AG04449 (cell line): ENCODE measurements at regions not wholly inside any gene's neighbourhood (a gene's known extent, or its start where the extent isn't known, plus 50 kb on each side); places are given as distances from the start of the nearest gene placed in this dataset.
"Not testable (repeated sequence)": the region's sequence is repeated elsewhere in the genome, so short reads cannot be mapped to it uniquely, and the experiment has no call there.

Experiments used
- CTCF ChIA-PET: fragments of 350-600 bp; formaldehyde crosslinking; extraction: SDS; loops from one replicate; lab custom pipeline; 2021; ENCODE audit warnings: antibody characterized with exemption; lab: Yijun Ruan, JAX
- POLR2A ChIA-PET: fragments of 400-600, 350-600 bp; formaldehyde crosslinking; extraction: SDS; loops from one replicate; lab custom pipeline; 2020; ENCODE audit warnings: antibody characterized with exemption, inconsistent platforms; lab: Yijun Ruan, JAX
- DNase-seq: peaks from one replicate; pipeline ENCODE4 v3.0.0-alpha.2; 2010; ENCODE audit warnings: low read depth, low spot score
- H3K4me3 ChIP-seq: 2 replicates; pipeline ENCODE4 v1.5.1; 2011; ENCODE audit warnings: low read depth, mild to moderate bottlenecking, control low read depth, low read length
- TF ChIP-seq, protein P1 (sequence below): IDR thresholded peaks from one replicate; pipeline ENCODE4 v1.5.1; 2011; ENCODE audit warnings: mild to moderate bottlenecking, moderate library complexity, low read length, control low read depth, inconsistent platforms; ENCODE audit not compliant: insufficient read depth; ENCODE audit errors: missing control alignments

DNA sequence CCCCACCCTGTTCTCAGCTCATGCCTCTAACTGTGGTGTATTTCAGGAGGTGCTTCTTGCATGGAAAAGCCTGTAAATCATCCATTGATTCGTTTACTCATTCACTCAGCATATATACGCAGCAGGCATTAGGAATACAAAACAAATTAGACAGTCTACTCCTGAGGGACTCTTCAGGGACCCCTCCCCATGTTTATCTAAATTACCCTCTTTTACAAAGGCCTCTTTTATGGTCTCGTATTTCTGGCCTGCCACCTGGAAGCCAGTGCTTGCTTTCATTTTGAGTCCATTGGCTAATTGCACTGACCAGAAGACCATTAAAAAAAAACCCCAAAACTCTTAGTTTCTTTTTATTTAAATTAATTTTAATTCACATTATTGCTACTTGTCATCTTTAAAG is 134.4 kb downstream of the DACT1 start:
- ChIA-PET CTCF (no interaction called here), POLR2A (no interaction called here)
- TF ChIP-seq, protein P1, sequence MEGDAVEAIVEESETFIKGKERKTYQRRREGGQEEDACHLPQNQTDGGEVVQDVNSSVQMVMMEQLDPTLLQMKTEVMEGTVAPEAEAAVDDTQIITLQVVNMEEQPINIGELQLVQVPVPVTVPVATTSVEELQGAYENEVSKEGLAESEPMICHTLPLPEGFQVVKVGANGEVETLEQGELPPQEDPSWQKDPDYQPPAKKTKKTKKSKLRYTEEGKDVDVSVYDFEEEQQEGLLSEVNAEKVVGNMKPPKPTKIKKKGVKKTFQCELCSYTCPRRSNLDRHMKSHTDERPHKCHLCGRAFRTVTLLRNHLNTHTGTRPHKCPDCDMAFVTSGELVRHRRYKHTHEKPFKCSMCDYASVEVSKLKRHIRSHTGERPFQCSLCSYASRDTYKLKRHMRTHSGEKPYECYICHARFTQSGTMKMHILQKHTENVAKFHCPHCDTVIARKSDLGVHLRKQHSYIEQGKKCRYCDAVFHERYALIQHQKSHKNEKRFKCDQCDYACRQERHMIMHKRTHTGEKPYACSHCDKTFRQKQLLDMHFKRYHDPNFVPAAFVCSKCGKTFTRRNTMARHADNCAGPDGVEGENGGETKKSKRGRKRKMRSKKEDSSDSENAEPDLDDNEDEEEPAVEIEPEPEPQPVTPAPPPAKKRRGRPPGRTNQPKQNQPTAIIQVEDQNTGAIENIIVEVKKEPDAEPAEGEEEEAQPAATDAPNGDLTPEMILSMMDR: no peak
- DNase-seq: no peak
- no peak overlapping the region for H3K4me3 ChIP-seq

DNA sequence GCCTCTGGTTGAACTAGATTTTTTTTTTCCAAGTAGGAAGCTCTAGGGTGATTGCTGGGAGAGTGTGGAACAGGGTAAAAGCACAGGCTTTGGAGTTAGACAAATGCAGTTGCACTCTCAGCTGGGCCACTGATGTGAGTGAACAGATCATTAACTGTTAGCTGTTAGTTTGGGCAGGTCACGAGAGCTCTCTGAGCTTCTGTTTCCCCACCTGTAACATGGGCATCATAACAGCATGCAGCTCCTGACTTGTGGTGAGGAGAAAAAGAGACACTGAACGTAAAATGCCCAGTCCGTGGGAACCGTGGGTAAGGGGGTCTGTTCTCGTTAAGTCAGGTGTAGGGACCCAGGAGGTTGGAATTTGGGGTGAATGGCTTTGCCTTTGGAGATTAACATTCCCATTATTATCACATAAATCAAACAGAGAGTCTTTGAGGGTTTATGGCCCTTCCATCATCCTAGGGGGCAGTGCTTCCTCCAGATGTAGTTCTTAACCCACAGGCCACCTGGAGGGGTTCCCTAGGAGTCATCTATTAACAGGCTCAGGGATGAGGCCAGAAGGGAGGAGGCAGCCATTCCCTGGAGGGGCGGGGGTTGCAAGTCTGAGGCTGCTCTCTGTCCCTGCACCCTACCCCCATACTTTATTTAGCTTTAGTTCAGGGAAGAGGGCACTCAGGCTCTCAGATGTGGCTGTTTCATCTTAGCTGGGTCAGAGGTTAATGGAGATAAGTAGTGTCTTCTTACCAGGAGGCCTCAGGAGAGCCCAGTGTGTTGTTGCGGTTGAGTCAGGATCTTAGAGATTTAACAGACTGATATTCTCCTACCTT is 135.2 kb downstream of the DACT1 start:
- TF ChIP-seq, protein P1: no peak
- ChIA-PET CTCF (no interaction called here), POLR2A (no interaction called here)
- no peak overlapping the region for H3K4me3 ChIP-seq
- no peak for DNase-seq

DNA sequence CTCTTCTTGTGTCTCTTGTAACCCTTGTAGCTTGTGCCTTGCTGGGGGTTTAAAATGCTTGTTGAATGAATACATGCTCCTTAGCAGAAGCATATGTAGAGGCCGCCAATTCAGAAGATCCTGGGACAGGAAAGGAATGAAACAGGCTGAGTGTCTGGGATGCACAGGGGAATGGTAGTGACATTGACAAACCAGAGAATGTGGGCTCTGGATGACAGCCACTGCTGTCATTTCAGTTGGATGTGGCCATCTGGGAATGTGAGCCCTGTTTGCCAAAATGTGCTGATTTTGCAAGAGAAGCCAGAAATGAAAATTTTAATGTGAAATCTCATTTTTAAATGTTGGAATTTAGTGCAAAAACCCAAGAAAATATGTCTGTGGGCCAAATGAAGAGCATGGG is 136.8 kb downstream of the DACT1 start:
- ChIA-PET CTCF (no interaction called here), POLR2A (no interaction called here)
- H3K4me3 ChIP-seq: no peak overlapping the region
- no peak for DNase-seq
- TF ChIP-seq, protein P1: no peak

DNA sequence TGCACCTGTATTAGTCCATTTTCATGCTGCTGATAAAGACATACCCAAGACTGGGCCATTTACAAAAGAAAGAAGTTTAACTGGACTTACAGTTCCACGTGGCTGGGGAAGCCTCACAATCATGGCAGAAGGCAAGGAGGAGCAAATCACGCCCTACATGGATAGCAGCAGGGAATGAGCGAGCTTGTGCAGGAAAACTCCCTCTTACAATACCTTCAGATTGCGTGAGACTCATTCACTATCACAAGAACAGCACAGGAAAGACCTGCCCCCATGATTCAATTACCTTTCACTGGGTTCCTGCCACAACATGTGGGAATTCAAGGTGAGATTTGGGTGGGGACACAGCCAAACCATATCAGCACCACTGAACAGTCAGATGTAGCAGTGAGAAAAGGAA is 137.4 kb downstream of the DACT1 start:
- DNase-seq, H3K4me3 ChIP-seq, CTCF ChIA-PET, POLR2A ChIA-PET: not testable (repeated sequence)

DNA sequence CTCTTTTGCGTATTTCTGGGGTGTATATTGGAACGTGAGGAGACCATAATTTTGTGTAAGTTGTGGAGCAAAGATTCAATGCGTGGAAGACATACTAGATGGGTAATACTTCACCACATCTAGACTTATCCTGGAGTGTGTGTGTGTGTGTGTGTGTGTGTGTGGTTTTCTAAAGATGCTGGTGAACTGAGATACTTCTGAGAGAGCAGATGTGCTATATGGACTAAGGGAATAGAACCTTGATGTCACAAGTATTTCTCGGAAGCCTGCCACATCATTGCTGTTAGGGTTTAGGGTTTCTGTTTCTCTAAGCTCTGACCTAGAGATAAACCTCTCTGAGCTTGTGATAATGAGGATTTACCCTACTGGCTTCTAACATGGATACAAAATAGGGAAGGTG is 138.8 kb downstream of the DACT1 start:
- ChIA-PET CTCF (interaction anchor here (1.0 kb wide), 1 partner anchor 27 kb away, joined by 3 read pairs; no protein-coding TSS in a partner anchor), POLR2A (no interaction called here)
- no peak for DNase-seq
- no peak overlapping the region for H3K4me3 ChIP-seq
- TF ChIP-seq, protein P1: no peak

DNA sequence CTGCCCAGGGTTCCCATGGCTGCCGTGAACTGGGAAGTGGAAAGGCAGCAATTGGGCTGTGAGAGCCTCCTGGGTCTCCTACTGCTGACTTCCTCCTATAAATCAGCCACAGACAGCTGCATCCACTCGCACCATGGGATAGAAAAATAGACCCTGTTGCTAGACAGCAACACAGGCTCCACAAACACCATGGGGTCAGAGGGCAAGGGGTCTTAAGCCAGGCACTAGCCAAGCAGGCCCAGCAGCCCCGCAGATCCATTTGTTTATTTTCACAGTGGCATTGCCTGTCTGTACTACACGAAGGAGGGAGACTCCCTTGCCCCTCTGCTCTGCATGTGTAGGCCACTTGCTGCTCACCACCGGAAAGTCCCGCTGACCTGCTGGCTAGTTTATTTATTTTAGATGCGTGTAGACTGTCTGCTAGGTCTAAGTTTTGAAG is 139.8 kb downstream of the DACT1 start:
- TF ChIP-seq, protein P1: no peak
- no peak for DNase-seq
- no peak overlapping the region for H3K4me3 ChIP-seq
- POLR2A ChIA-PET: no interaction called here
- CTCF ChIA-PET: no interaction called here

DNA sequence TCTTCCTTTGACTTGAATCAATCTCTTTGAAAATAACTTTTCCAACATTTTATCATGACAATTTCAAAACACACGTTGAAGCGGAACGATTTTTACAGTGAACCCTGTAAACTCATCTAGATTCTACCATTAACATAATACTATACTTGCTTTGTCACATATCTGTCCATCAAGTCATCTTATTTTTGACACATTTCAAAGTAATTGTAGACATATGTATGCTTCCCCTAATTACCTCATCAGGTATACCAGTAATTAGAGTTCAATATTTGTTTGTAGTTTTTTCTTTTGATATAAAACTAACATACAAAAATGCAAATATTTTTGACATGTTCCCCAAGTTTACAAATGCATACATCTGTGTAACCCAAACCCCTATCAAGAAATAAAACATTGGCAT is 140.4 kb downstream of the DACT1 start:
- no peak overlapping the region for H3K4me3 ChIP-seq
- no peak for DNase-seq
- TF ChIP-seq, protein P1: no peak
- POLR2A ChIA-PET: no interaction called here
- CTCF ChIA-PET: no interaction called here
